Astrocyte of the cerebellum (primary cell): ENCODE measurements at regions not wholly inside any gene's neighbourhood (a gene's known extent, or its start where the extent isn't known, plus 50 kb on each side); places are given as distances from the start of the nearest gene placed in this dataset.

ENCODE experiments used
- DNase-seq: peaks from one replicate; pipeline ENCODE4 v3.0.0-alpha.2; 2011; ENCODE audit warnings: low read depth
- H3K4me3 ChIP-seq: 2 replicates; pipeline ENCODE4 v1.5.1; 2011; ENCODE audit warnings: mild to moderate bottlenecking, low read depth, low read length, moderate library complexity
- in situ Hi-C: cut with HindIII; loops from 2 replicates; pipeline ENCODE4 v1.10.0; 2017; ENCODE audit warnings: low sequenced_read_pairs
- TF ChIP-seq, protein P1 (sequence below): IDR thresholded peaks from 2 replicates; pipeline ENCODE4 v1.5.1; 2012; ENCODE audit warnings: low read length, low read depth, moderate library complexity, mild to moderate bottlenecking; ENCODE audit errors: missing control alignments

DNA sequence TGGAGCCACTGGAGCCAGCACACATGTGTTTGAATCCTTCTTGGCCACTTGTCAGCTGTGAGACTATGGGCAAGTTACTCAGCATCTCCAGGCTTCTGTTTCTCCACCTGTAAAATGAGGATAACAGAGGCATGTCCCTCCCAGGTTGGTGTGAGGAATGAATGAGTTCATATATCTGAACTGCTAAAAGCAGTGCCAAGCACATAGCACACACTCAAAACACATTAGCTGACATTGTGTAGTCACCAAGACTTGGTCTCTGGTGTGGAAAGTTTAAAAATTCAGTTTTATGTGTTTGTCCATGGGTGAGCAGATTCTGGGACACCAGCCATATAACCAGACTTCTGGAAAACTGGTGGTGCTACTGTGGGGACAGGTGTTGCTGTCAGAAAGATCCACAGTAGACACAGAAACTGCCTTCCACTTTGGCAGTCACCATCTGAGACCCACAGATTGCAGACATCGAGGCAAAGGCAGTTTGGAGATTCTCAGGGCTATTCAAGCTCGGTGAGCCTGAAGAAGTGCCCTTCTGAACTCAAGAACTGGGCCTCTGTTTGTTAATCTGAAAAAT lies 115.8 kb downstream of the MRPL14 start:
- TF ChIP-seq, protein P1, sequence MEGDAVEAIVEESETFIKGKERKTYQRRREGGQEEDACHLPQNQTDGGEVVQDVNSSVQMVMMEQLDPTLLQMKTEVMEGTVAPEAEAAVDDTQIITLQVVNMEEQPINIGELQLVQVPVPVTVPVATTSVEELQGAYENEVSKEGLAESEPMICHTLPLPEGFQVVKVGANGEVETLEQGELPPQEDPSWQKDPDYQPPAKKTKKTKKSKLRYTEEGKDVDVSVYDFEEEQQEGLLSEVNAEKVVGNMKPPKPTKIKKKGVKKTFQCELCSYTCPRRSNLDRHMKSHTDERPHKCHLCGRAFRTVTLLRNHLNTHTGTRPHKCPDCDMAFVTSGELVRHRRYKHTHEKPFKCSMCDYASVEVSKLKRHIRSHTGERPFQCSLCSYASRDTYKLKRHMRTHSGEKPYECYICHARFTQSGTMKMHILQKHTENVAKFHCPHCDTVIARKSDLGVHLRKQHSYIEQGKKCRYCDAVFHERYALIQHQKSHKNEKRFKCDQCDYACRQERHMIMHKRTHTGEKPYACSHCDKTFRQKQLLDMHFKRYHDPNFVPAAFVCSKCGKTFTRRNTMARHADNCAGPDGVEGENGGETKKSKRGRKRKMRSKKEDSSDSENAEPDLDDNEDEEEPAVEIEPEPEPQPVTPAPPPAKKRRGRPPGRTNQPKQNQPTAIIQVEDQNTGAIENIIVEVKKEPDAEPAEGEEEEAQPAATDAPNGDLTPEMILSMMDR: no peak
- no peak for DNase-seq
- in situ Hi-C loops: loop anchor here (5.0 kb wide), 1 partner anchor 51 kb away; no protein-coding TSS in a partner anchor
- no peak overlapping the region for H3K4me3 ChIP-seq

DNA sequence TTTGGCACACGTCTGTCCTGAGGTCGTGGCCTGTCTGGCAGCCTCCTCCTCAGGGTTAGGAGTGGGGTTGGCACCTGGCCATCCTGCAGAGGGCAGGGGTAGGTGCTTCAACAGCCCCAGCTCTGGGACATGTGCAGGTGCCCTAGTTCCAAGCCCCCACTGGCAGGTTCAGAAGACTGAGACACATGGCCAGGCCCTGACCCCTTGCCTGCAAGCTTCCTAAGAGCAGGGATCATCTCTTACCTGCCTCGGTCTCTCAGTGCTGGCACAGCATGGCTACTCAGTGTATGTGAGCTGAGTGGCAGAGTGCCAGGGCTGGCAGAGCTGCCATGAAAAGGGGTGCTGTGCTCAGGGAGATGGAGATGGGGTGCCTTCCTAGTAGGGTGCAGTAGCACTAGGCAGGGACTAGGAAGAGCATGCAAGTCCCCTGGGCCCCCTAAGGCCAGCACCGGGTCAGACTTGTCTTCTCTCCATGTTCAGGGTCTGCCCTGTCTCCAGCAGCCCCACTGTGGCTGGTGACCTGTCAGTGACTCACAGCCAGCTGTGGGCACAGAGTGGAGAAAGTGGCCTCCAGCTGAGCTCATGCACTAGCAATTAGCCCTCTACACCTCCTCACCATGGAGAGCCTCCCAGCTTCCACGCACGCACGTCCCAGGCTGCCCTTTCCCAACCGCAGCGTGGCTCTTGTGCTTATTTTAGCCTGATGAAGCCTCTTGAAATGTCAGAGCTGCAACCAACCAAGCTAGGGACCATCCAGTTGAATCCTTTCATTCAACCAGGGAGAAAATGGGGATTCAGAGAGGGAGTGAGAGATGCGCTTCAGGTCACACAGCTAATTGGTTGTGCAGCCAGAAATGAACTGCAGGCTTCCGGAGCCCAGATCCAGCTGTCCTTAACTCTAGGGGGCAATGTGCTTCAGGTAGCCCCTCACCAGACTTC lies 116.6 kb downstream of the MRPL14 start:
- in situ Hi-C loops: loop anchor here (5.0 kb wide), 1 partner anchor 52 kb away; no protein-coding TSS in a partner anchor
- DNase-seq: peak; percentile 75
- no peak overlapping the region for H3K4me3 ChIP-seq
- TF ChIP-seq, protein P1: no peak

DNA sequence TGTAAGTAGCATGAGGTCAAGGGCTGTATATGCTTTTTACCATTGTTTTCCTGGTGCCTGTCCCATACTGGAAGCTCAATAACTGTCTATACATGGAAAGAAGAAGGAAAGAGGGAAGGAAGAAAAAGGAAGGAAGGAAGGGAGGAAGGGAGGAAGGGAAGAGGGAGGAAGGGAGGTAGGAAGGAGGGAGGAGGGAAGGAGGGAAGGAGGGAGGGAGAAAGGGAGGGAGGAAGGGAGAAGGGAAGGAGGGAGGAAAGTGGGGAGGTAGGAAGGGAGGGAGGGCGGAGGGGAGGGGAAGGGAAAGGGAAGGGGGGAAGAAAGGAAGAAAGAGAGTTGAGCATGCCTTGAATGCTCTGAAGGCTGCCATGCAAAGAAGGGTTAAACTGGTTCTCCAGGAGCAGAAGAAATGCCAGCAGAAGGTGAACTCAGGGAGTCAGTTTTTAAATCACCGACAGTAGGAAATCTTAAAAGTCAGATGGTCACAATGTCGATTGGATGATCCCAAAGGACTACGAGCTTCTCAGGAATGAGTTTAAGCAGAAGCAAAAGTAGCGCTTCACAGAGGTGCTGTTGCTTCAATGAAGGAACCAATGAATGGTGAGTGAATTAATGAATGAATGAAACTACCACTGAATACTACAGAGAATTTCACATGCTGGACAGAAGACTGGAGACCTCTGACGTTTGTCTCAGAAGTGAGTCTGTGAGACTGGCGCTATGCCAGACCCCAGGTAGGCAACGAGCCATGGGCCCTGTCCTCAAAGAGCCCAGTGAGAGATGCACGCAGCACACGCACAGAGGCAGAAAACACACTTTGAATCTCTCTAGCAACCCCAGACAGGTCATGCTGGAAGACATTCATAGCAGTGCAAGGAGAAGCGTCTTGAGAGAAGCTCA lies 117.6 kb downstream of the MRPL14 start:
- in situ Hi-C loops: loop anchor here (5.0 kb wide), 1 partner anchor 53 kb away; no protein-coding TSS in a partner anchor
- H3K4me3 ChIP-seq: no peak overlapping the region
- DNase-seq: no peak
- TF ChIP-seq, protein P1: no peak

DNA sequence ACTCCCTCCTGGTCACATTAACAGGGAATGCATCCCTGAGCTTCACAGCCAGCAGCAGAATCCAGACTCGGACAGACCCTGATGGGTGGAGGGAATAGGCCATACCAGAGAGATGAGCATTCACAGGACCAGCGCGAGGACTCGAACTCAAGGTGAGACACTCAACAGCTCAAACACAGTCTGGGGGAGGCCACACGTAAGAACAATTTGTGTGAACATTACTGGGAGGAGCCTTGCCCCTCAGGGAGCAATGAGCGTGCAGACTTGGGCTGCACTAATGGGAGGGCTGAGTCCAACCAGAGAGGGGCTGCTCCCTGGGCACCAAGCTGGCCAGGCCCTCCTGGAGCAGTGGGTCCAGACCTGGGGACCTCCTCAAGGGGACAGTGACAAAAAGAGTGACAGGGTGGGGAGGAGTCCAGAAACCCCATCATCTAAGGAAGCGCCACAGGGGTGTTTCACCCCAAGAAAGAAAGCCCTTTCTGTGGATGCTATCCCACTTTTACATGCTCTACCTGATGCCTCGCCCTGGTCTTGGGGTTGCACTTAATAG lies 118.4 kb downstream of the MRPL14 start:
- H3K4me3 ChIP-seq: no peak overlapping the region
- TF ChIP-seq, protein P1: no peak
- DNase-seq: no peak
- in situ Hi-C loops: no loop called here

DNA sequence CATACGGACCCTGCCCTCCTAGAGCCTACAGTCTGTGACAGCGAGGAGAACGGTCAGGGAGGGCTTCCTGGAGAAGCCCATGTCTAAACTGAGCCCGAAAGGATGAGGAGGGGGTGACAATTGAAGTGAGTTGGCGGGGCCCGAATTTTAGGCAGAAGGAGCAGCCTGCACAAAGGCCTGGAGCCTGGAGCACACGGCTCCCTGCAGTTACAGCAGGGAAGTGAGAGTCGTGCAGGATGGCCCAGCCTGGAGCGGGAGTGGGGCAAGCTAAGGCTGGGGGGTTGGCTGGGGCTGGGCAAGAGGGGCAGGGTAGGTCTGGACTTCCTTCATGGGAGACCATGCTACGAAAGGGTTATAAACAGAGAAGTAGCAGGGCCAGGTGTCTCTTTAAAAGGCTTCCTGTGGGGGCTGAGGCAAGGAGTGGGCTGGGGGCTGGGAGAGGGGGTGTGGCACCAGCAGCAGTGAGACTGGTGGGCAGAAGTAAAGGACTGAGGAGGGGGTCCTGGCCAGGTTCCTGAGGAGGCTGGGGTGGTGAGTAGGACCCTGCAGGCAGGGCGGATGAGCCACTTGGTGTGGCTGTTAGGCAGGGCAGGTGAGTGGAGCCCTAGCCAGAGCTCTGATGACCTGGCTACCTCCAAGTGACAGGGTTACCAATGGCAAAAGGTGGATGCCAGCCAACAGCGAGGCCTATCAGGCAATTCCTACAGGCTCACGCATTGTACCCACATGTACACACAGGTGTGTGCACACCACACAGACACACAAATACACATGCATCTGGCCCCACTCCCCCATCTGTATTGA lies 119.2 kb downstream of the MRPL14 start:
- H3K4me3 ChIP-seq: no peak overlapping the region
- TF ChIP-seq, protein P1: no peak
- no peak for DNase-seq
- in situ Hi-C loops: no loop called here
